GM18870 (cell line): ENCODE measurements at regions not wholly inside any gene's neighbourhood (a gene's known extent, or its start where the extent isn't known, plus 50 kb on each side); places are given as distances from the start of the nearest gene placed in this dataset.
"Not testable (repeated sequence)": the region's sequence is repeated elsewhere in the genome, so short reads cannot be mapped to it uniquely, and the experiment has no call there.

Experiments
- ATAC-seq: cut with Tn5 transposase; IDR thresholded peaks from one replicate; pipeline ENCODE4 v1.9.1; 2021; ENCODE audit warnings: moderate library complexity; ENCODE audit not compliant: unreplicated experiment

- ATAC-seq: no peak
Observed at GRCh38 chr12:97005174-97005573, 98.1 kb downstream of the NEDD1 start.

- ATAC-seq: no peak
Observed at GRCh38 chr12:97005646-97006045, 98.6 kb downstream of the NEDD1 start.

GRCh38 chr12:97006585-97006984, 99.5 kb downstream of the NEDD1 start:
- ATAC-seq: no peak

- ATAC-seq: no peak
Observed at GRCh38 chr12:97016163-97016562, 109.1 kb downstream of the NEDD1 start.

GRCh38 chr12:97017213-97017612, 110.2 kb downstream of the NEDD1 start:
- peak; percentile 50 for ATAC-seq

- no peak for ATAC-seq
Observed at GRCh38 chr12:97022536-97023230, 115.6 kb downstream of the NEDD1 start.

GRCh38 chr12:97024393-97024792, 117.3 kb downstream of the NEDD1 start:
- no peak for ATAC-seq

- no peak for ATAC-seq
Observed at GRCh38 chr12:97026901-97027300, 119.8 kb downstream of the NEDD1 start.

- ATAC-seq: no peak
Observed at GRCh38 chr12:97027482-97027881, 120.4 kb downstream of the NEDD1 start.

GRCh38 chr12:97038131-97038530, 131.1 kb downstream of the NEDD1 start:
- ATAC-seq: no peak

GRCh38 chr12:97038834-97039233, 131.8 kb downstream of the NEDD1 start:
- ATAC-seq: no peak

- no peak for ATAC-seq
Observed at GRCh38 chr12:97046901-97047300, 139.8 kb downstream of the NEDD1 start.

GRCh38 chr12:97047361-97047760, 140.3 kb downstream of the NEDD1 start:
- no peak for ATAC-seq

- ATAC-seq: no peak
Observed at GRCh38 chr12:97048421-97049035, 141.5 kb downstream of the NEDD1 start.

- no peak for ATAC-seq
Observed at GRCh38 chr12:97050509-97050908, 143.5 kb downstream of the NEDD1 start.

- no peak for ATAC-seq
Observed at GRCh38 chr12:97051341-97051740, 144.3 kb downstream of the NEDD1 start.

- no peak for ATAC-seq
Observed at GRCh38 chr12:97061171-97061570, 154.1 kb downstream of the NEDD1 start.

- ATAC-seq: no peak
Observed at GRCh38 chr12:97063292-97063935, 156.4 kb downstream of the NEDD1 start.

- no peak for ATAC-seq
Observed at GRCh38 chr12:97075161-97075933, 168.3 kb downstream of the NEDD1 start.

GRCh38 chr12:97075934-97076630, 169.0 kb downstream of the NEDD1 start:
- no peak for ATAC-seq

- ATAC-seq: not testable (repeated sequence)
Observed at GRCh38 chr12:97076912-97077311, 169.9 kb downstream of the NEDD1 start.
